Epithelial cell of prostate (primary cell): ENCODE measurements at regions not wholly inside any gene's neighbourhood (a gene's known extent, or its start where the extent isn't known, plus 50 kb on each side); places are given as distances from the start of the nearest gene placed in this dataset.
"Not testable (repeated sequence)": the region's sequence is repeated elsewhere in the genome, so short reads cannot be mapped to it uniquely, and the experiment has no call there.

ENCODE experiments used
- DNase-seq: peaks from one replicate; pipeline ENCODE4 v3.0.0-alpha.2; 2011; ENCODE audit warnings: low read depth, low spot score
- H3K27ac ChIP-seq: fragments of 450-650 bp; 2 replicates; pipeline ENCODE4 v1.5.1; 2017; ENCODE audit warnings: mild to moderate bottlenecking

DNA sequence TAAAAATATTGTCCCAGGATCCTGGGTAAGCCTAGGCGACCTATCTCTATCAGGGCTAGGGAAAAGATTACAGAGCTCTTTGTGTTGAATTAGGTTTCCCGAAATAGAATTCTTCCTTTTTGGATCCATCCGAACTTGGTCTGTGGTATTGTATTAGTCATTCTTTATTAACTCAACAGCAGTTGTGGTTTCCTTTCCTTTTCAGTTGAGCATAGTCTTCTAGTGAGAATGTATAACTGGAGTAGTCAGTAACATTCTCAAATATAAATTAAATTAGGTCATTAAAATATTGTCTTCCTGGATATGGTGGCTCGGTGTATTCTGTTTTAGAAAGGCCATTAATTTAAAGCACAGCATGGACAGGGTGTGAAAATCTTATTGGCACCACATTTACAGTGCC, 520.4 kb downstream of the NLGN4X start:
- H3K27ac ChIP-seq, result no peak overlapping the region

DNA sequence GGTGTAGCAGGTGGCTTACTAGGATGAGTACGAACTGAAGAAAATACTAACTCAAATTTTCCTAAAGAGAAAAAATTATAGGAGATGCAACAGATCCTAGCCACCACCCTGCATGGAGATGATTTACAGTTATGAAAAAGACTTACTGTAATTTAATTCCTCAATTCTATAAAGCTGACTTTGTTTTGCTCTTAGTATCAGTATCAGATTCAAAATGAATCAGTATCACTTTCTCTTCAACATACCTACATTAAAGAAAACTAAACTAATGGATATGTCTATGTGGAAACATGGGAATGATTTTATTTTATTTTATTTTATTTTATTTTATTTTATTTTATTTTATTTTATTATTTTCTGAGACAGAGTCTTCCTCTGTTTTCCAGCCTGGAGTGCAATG, 525.8 kb downstream of the NLGN4X start:
- no peak for DNase-seq
- H3K27ac ChIP-seq, result no peak overlapping the region

More for the DNA sequence above, 520.4 kb downstream of the NLGN4X start:
- DNase-seq, result no peak

GRCh38 chrX:5695971-5696370, 532.7 kb downstream of the NLGN4X start:
- no peak for DNase-seq
- H3K27ac ChIP-seq, result no peak overlapping the region

DNA sequence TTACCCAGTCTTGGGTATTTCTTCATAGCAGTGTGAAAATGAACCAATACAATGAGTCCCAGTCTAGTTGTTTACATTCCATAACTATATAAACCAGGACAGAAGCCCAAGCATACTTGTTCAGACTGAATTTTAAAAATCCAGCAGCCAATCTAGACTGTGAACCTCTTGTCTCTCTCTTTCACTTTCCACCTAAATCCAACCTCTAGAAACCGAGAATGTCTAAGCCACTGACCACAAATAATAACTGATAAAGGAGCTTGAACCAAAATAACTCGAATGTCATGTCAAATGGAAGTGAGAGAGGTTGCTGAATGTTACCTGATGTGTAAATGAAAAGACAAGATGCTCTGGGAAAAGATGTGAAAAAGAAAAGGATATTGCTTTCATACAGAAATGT, 544.7 kb downstream of the NLGN4X start:
- no peak for DNase-seq
- H3K27ac ChIP-seq, result no peak overlapping the region

GRCh38 chrX:5681159-5681558, 547.5 kb downstream of the NLGN4X start:
- no peak overlapping the region for H3K27ac ChIP-seq
- DNase-seq, result no peak

GRCh38 chrX:5674036-5674435, 554.6 kb downstream of the NLGN4X start:
- no peak for DNase-seq
- no peak overlapping the region for H3K27ac ChIP-seq

DNA sequence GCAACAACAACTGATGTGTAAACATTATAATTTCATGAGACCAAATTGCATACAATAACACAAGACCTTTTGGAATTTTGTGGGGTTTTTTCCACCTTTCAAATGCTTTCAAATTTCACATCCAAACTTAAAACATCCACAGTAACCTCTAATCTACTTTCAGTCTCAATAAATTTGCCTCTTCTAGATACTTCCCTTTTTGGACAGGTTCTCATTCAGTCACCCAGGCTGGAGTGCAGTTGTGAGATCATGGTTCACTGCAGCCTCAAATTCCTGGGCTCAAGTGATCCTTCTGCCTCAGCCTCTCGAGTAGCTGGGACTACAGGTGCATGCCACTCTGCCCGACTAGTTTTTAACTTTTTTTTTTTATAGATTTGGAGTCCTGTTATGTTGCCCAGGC, 556.6 kb downstream of the NLGN4X start:
- DNase-seq, result no peak
- no peak overlapping the region for H3K27ac ChIP-seq

GRCh38 chrX:5666689-5667088, 562.0 kb downstream of the NLGN4X start:
- DNase-seq, result not testable (repeated sequence)

DNA sequence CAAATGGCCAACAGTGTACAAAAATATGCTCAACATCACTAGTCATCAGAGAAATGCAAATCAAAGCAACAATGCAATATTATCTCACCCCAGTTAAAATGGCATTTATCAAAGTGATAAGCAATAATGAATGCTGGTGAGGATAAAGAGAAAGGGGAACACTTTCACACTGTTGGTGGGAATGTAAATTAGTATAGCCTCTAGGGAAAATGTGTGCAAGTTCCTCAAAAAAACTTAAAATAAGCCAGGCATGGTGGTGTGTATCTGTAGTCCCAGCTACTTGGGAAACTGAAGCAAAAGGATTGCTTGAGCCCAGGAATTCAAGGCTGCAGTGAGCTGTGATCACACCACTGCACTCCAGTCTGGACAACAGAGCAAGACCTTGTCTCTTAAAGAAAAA, 572.1 kb downstream of the NLGN4X start:
- H3K27ac ChIP-seq, result no peak overlapping the region
- no peak for DNase-seq

More at GRCh38 chrX:5666689-5667088, 562.0 kb downstream of the NLGN4X start:
- H3K27ac ChIP-seq, result not testable (repeated sequence)

GRCh38 chrX:5650904-5651303, 577.8 kb downstream of the NLGN4X start:
- no peak overlapping the region for H3K27ac ChIP-seq
- no peak for DNase-seq

- DNase-seq, result no peak
- H3K27ac ChIP-seq, result no peak overlapping the region
These were observed 579.6 kb downstream of the NLGN4X start for GRCh38 chrX:5648941-5649568.

DNA sequence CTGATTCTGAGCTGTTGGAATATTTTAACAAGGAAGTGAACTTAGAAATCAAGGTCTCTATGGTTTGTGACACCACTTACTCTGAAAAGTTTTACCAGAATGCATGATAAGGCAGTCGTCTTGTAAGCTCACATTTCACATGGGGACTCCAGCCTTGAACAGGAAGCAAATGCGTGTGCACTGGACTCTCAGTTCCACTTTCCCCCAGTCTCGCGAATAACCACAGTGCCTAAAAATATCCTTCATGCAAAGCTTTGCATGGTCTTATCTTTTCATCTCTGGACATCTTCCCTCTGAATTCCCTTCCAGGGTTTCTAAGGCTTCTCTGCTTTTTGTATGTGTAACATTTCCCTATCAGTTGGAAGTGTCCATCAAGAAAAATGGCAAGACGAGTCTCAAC, 581.8 kb downstream of the NLGN4X start:
- DNase-seq, result no peak
- H3K27ac ChIP-seq, result no peak overlapping the region

DNA sequence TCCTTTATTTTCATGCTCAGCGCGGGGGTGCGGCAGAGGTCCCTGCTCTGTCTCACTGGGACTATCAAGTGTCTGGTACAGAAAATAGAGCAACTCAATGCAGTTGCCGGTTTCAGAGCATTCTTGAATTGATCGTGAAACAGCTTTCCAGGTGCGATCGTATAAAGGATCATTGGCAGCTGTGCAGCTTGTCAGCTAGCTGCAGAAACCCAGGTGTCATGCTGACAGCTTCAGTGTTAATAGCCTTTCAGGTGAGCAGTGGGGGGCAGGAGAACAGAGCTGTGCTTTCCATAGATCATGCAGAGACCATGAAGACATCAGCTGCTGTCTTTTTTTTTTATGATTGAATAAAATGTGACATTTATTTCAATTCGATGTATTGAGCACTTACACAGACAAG, 583.9 kb downstream of the NLGN4X start:
- H3K27ac ChIP-seq, result no peak overlapping the region
- DNase-seq, result no peak

DNA sequence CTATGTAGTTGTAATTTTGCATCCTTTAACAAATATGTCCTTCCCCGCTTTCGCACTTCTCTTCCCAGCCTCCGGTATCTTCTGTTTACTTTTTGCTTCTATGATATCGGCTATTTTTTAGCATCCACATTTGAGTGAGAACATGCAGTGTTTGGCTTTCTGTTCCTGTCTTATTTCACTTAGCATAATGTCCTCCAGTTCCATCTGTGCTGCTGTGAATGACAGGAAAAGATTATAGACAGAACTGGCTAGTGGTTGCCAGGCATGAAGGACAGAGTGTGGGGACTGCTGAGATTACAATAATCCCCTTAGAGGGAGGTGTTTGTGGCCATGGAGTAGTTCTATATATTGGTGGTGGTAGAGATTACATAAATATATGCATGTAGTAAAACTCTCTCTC, 588.6 kb downstream of the NLGN4X start:
- H3K27ac ChIP-seq, result no peak overlapping the region
- no peak for DNase-seq

DNA sequence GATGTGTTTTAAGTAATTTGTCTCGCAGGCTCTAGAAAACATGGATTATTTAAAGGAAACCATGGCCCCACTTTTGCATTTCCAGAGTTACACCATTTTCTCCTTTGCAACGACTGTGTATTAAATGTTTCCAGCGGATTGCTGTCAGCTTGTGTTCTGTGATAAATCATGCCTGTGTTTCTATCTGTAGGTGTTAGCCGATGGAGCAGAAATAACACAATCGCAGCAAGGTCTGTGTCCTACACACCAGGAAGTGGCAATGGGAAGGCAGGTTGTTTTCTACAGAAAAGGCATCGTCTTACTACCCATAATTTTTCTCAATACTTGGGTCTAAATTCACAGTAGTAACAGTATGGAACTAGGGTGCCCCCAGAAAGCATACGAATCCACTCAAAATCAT, 590.1 kb downstream of the NLGN4X start:
- DNase-seq, result no peak
- no peak overlapping the region for H3K27ac ChIP-seq

DNA sequence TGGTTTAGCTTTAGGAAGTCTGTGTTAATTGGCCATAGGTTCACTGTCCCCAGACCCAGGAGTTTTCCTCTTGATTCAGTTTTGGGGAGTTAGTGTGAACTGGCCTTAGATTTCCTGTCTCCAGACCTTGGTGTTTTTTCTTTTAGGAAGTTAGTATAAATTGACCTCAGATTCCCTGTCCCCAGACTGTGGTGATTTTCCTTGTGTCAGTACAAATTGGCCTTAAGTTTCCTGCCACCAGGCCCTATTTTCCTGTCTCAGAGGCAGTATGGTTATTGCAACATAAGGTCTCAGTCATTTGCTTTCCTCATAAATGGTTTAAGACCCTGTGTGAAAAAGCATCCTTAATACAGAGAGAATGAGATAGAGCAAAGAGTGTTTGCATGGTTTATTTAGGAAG, 595.8 kb downstream of the NLGN4X start:
- no peak overlapping the region for H3K27ac ChIP-seq
- no peak for DNase-seq

- H3K27ac ChIP-seq, result no peak overlapping the region
- DNase-seq, result no peak
These were observed 596.5 kb downstream of the NLGN4X start for GRCh38 chrX:5632061-5632614.

DNA sequence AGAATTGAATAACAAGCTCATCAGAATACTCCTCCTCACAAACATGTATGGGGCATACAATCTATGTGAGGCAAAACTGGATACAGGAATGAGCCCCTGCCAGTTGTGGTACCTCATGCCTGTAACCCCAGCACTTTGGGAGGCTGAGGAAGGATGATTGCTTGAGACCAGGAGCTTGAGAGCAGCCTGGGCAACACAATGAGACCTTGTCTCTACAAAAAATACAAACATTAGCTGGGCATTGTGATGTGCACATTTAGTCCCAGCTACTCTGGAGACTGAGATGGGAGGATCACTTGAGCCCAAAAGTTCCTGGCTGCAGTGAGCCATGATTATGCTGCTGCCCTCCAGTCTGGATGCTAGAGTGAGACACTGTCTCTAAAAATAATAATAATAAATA, 611.0 kb downstream of the NLGN4X start:
- no peak for DNase-seq
- no peak overlapping the region for H3K27ac ChIP-seq

DNA sequence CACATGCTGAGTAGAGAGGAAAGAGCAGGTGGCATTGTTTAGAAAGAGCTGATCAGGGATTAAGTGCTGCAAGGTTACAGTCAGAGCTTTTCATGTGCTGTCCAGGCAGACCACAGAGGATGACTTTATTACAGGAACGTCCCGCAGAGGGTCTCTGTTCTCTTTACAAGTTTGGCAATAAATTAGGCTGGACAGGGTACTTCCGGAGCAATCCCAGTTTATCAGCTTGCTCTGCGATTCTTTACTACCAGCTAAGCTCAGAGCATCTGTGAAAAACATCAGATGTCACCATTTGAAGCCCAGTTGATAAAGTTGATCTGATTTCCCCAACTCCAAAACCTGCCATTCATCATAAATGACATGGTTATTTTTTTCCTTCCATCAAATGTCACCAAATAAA, 633.1 kb downstream of the NLGN4X start:
- H3K27ac ChIP-seq, result no peak overlapping the region
- no peak for DNase-seq

DNA sequence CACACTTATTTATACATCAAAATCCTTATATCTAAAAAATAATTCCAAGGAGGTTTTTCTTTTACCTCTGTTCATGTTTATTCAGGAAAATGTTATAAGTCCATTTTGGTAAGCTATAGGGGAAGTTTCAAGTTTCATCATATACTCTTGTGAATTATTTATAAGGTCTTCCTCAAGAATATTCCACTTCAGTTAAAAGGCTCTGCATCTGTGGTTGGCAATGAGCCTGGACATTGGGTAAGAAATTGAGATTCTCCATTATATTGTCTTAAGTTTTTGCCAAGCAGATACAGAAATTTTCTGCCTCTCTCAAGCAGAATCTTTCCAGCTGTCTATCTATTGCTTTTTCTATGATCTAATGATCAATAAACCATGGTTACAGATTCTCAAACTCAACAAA, 641.9 kb downstream of the NLGN4X start:
- no peak for DNase-seq
- no peak overlapping the region for H3K27ac ChIP-seq

DNA sequence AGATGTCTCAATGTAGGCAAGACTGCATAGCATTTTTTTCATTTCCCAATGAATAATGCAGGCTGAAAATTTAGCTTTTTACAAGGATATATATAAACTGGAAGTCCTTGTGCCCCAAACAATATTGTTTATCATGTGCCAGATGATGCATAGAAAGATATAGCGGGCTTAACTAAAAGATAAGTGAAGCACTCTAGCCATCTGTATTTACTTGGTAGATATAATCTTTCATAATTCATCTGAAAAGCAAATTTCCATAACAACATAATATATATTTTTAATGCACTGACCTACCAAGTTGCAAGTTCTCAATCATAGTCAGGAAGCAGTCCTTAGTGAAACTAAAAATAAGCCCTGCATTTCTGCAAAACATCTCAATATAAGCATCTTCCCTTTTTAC, 653.3 kb downstream of the NLGN4X start:
- H3K27ac ChIP-seq, result no peak overlapping the region
- no peak for DNase-seq

DNA sequence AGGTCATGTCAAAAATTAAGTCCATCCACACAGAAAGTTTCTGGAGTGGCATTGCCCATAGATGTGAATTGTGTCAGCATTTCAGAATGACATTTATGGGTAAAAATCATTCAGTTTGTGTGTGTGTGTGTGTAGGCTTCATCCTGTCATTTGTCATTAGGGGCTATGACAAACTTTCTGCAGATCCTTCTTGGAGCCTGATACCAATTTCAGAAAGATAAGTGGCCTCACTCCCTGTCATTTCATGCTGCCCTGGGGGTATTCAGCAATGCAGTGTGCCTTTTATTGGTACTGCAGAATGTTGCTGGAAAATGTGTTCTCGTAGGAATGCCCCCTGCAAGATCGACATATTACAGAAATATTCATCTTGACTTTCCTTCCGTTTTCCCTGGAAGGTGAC, 659.7 kb downstream of the NLGN4X start:
- no peak overlapping the region for H3K27ac ChIP-seq
- DNase-seq, result no peak
